ENCODE measurements at regions not wholly inside any gene's neighbourhood (a gene's known extent, or its start where the extent isn't known, plus 50 kb on each side); places are given as distances from the start of the nearest gene placed in this dataset.

- Histone ChIP-seq H4K5ac (ENCODE audit: low read depth, low read length) (no peak overlapping the region), H3K4me1 (ENCODE audit: control insufficient read depth, insufficient read depth, low read length) (no peaks in the 10 kb centered on the region), H4K8ac (ENCODE audit: low read depth in 2 of 2, low read length in 2 of 2) (no peak overlapping the region), H3K9ac (ENCODE audit: low read depth, low read length) (no peak overlapping the region), H2BK20ac (ENCODE audit: low read depth, low read length) (no peak overlapping the region), H3K36me3 (ENCODE audit: control insufficient read depth, insufficient read depth, low read length) (no peaks in the 10 kb centered on the region), H2BK5ac (ENCODE audit: low read depth, low read length, poor library complexity, severe bottlenecking) (no peak overlapping the region), H2BK15ac (ENCODE audit: low read depth, low read length) (no peak overlapping the region), H2BK120ac (ENCODE audit: low read depth, low read length) (no peak overlapping the region), H4K91ac (ENCODE audit: insufficient read depth, low read depth, low read length) (no peak overlapping the region), H3K9me3 (ENCODE audit: control insufficient read depth, insufficient read depth, low read length) (no peaks in the 10 kb centered on the region), H4K20me1 (ENCODE audit: insufficient read depth, low read length) (no peaks in the 10 kb centered on the region), H3K14ac (replicated peaks; ENCODE audit: low read depth, low read length) (no peak overlapping the region), H3K79me1 (ENCODE audit: low read depth in 1 of 2, low read length in 2 of 2) (no peaks in the 10 kb centered on the region), H3K4me2 (ENCODE audit: low read depth, low read length) (no peak overlapping the region), H3K27ac (ENCODE audit: insufficient read depth, low read length) (no peak overlapping the region), H3K9me1 (ENCODE audit: insufficient read depth, low read length) (no peaks in the 10 kb centered on the region), H3K4ac (ENCODE audit: low read depth, low read length) (no peak overlapping the region), H3K18ac (ENCODE audit: low read depth, low read length) (no peak overlapping the region), H3K4me3 (ENCODE audit: insufficient read depth, low read depth, low read length) (no peak overlapping the region), H2AFZ (replicated peaks; ENCODE audit: low read length, poor library complexity) (no peak overlapping the region), H3K27me3 (ENCODE audit: control insufficient read depth, insufficient read depth, low read length) (no peaks in the 10 kb centered on the region), H3K56ac (ENCODE audit: extremely low read depth, insufficient read depth, low read length) (no peak overlapping the region), H3K23ac (ENCODE audit: low read depth, low read length) (no peak overlapping the region), H2AK5ac (ENCODE audit: low read depth, low read length) (no peak overlapping the region), H2AK9ac (replicated peaks; ENCODE audit: low read depth, low read length, poor library complexity) (no peak overlapping the region)
- ChIA-PET POLR2A (ENCODE audit: unreplicated experiment) (no interaction called here), CTCF (no interaction called here)
- BruUV-seq (replicated peaks): no TSS peak
- intact Hi-C loops (cut with micrococcal nuclease) (no loop called here), in situ Hi-C loops (cut with MboI; ENCODE audit: low sequenced_read_pairs) (no loop called here), dilution Hi-C loops (cut with HindIII; ENCODE audit: low sequenced_read_pairs, unreplicated experiment) (no loop called here)
- no peak for DNase-seq
- TF ChIP-seq, protein P1, sequence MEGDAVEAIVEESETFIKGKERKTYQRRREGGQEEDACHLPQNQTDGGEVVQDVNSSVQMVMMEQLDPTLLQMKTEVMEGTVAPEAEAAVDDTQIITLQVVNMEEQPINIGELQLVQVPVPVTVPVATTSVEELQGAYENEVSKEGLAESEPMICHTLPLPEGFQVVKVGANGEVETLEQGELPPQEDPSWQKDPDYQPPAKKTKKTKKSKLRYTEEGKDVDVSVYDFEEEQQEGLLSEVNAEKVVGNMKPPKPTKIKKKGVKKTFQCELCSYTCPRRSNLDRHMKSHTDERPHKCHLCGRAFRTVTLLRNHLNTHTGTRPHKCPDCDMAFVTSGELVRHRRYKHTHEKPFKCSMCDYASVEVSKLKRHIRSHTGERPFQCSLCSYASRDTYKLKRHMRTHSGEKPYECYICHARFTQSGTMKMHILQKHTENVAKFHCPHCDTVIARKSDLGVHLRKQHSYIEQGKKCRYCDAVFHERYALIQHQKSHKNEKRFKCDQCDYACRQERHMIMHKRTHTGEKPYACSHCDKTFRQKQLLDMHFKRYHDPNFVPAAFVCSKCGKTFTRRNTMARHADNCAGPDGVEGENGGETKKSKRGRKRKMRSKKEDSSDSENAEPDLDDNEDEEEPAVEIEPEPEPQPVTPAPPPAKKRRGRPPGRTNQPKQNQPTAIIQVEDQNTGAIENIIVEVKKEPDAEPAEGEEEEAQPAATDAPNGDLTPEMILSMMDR (conservative IDR thresholded peaks at IDR 0.05; ENCODE audit: low read depth, low read length): no peak
- TF ChIP-seq CHD1 (IDR thresholded peaks at IDR 0.05; ENCODE audit: low read depth, low read length) (no peak), RAD21 (IDR thresholded peaks at IDR 0.05; ENCODE audit: low read length) (no peak), RFX5 (IDR thresholded peaks at IDR 0.05; ENCODE audit: low read depth, low read length) (no peak), FOS (IDR thresholded peaks at IDR 0.05; ENCODE audit: low read depth, low read length) (no peak), SMC3 (IDR thresholded peaks at IDR 0.05; ENCODE audit: low read depth, low read length) (no peak), MAFK (IDR thresholded peaks at IDR 0.05; ENCODE audit: low read depth, low read length) (no peak), MAZ (IDR thresholded peaks at IDR 0.05; ENCODE audit: borderline replicate concordance, low read depth, low read length) (no peak), BHLHE40 (IDR thresholded peaks at IDR 0.05; ENCODE audit: low read depth, low read length) (no peak), CEBPB (IDR thresholded peaks at IDR 0.05; ENCODE audit: low read depth, low read length) (no peak), NFE2L2 (IDR thresholded peaks at IDR 0.05; ENCODE audit: low read depth, low read length) (no peak), POLR2A (IDR thresholded peaks at IDR 0.05; ENCODE audit: low read depth, low read length) (no peak), USF2 (IDR thresholded peaks at IDR 0.05; ENCODE audit: low read depth, low read length) (no peak), ELK1 (IDR thresholded peaks at IDR 0.05; ENCODE audit: borderline replicate concordance, low read depth, low read length) (no peak)
- ATAC-seq (ENCODE audit: low read depth): no peak
Measured at GRCh38 chr7:136234040-136234439, 256.9 kb upstream of the MTPN start.
